Activated CD4-positive, alpha-beta memory T cell treated with anti-CD3 and anti-CD28 coated beads for 36 hours (primary cell): ENCODE measurements at regions not wholly inside any gene's neighbourhood (a gene's known extent, or its start where the extent isn't known, plus 50 kb on each side); places are given as distances from the start of the nearest gene placed in this dataset.
"Not testable (repeated sequence)": the region's sequence is repeated elsewhere in the genome, so short reads cannot be mapped to it uniquely, and the experiment has no call there.

Experiments
- CTCF ChIA-PET: fragments of 350-600 bp; sonication (Branson Sonifier 250); formaldehyde crosslinking; loops from one replicate; lab custom pipeline; 2021; ENCODE audit warnings: antibody characterized with exemption, inconsistent platforms; lab: Charles Lee
- POLR2A ChIA-PET: fragments of 350-600 bp; sonication (Branson Sonifier 250); formaldehyde crosslinking; loops from one replicate; lab custom pipeline; 2021; ENCODE audit warnings: antibody characterized with exemption; lab: Charles Lee
- DNase-seq: peaks from one replicate; pipeline ENCODE4 v3.0.0-alpha.2; 2020
- H3K27ac Mint-ChIP-seq: one replicate; pipeline ENCODE4 v1.8.0; 2021; ENCODE audit warnings: mixed read lengths
- H3K27me3 Mint-ChIP-seq: one replicate; pipeline ENCODE4 v1.8.0; 2021; ENCODE audit warnings: mixed read lengths
- H3K36me3 Mint-ChIP-seq: one replicate; pipeline ENCODE4 v1.8.0; 2021; ENCODE audit warnings: mixed read lengths
- H3K4me1 Mint-ChIP-seq: one replicate; pipeline ENCODE4 v1.8.0; 2021; ENCODE audit warnings: low read depth, mixed read lengths
- H3K4me3 Mint-ChIP-seq: one replicate; pipeline ENCODE4 v1.8.0; 2021; ENCODE audit warnings: mild to moderate bottlenecking, mixed read lengths
- H3K9me3 Mint-ChIP-seq: one replicate; pipeline ENCODE4 v1.8.0; 2021; ENCODE audit warnings: mixed read lengths
- intact Hi-C: fragments of 100-400 bp; cut with micrococcal nuclease; formaldehyde crosslinking; loops from one replicate; pipeline ENCODE4 v1.15.1; 2023

- ChIA-PET CTCF (no interaction called here), POLR2A (no interaction called here)
- peaks cover 10% of the 10 kb centered on the region for H3K9me3 Mint-ChIP-seq
- DNase-seq = no peak
- intact Hi-C loops = no loop called here
- no peaks in the 10 kb centered on the region for H3K36me3 Mint-ChIP-seq
- no peaks in the 10 kb centered on the region for H3K27me3 Mint-ChIP-seq
- no peak overlapping the region for H3K4me3 Mint-ChIP-seq
- no peak overlapping the region for H3K27ac Mint-ChIP-seq
- no peaks in the 10 kb centered on the region for H3K4me1 Mint-ChIP-seq
These were observed 161.8 kb downstream of the NAA11 start for GRCh38 chr4:79163981-79164490.

DNA sequence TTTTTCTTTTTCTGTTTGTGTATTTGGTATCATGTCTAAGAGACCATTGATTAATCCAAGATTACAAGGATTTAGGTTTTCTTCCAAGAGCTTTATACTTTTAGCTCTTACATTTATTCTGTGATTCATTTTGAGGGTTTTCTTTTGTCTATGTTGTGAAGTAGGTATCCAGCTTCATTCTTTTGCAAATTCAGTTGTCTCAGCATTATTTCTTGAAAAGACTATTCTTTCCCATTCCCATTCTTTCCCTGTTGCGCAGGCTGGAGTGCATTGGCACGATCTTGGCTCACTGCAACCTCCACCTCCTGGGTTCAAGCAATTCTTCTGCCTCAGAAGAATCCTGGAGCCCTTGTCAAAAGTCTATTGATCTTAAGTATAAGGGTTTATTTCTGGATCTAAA, 164.9 kb downstream of the NAA11 start:
- intact Hi-C loops = no loop called here
- CTCF ChIA-PET = no interaction called here

DNA sequence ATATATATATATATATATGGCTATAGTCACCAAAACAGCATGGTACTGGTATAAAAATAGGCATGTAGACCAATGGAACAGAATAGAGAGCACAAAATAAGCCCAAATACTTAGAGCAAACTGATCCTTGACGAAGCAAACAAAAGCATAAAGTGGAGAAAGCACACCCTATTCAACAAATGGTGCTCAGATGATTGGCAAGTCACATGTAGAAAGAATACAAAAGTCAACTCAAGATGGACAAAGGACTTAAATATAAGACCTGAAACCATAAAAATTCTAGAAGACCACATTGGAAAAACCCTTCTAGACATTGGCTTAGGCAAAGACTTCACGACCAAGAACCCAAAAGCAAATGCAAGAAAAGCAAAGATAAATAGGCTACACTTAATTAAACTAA, 167.2 kb downstream of the NAA11 start:
- H3K27me3 Mint-ChIP-seq, POLR2A ChIA-PET, H3K36me3 Mint-ChIP-seq, H3K4me1 Mint-ChIP-seq, CTCF ChIA-PET, H3K27ac Mint-ChIP-seq, H3K4me3 Mint-ChIP-seq, DNase-seq, intact Hi-C loops, H3K9me3 Mint-ChIP-seq: not testable (repeated sequence)

More for the DNA sequence above, 164.9 kb downstream of the NAA11 start:
- no peaks in the 10 kb centered on the region for H3K4me1 Mint-ChIP-seq
- no peaks in the 10 kb centered on the region for H3K9me3 Mint-ChIP-seq
- H3K4me3 Mint-ChIP-seq = no peak overlapping the region
- DNase-seq = no peak
- no peaks in the 10 kb centered on the region for H3K36me3 Mint-ChIP-seq
- POLR2A ChIA-PET = no interaction called here
- no peaks in the 10 kb centered on the region for H3K27me3 Mint-ChIP-seq
- H3K27ac Mint-ChIP-seq = no peak overlapping the region

GRCh38 chr4:79155336-79155735, 170.5 kb downstream of the NAA11 start:
- ChIA-PET CTCF (no interaction called here), POLR2A (no interaction called here)
- Mint-ChIP-seq H3K4me3 (no peak overlapping the region), H3K4me1 (no peaks in the 10 kb centered on the region), H3K9me3 (peaks cover 4% of the 10 kb centered on the region), H3K27ac (no peak overlapping the region), H3K27me3 (no peaks in the 10 kb centered on the region), H3K36me3 (no peaks in the 10 kb centered on the region)
- DNase-seq = no peak
- intact Hi-C loops = no loop called here

- Mint-ChIP-seq H3K36me3 (no peaks in the 10 kb centered on the region), H3K27me3 (no peaks in the 10 kb centered on the region), H3K4me1 (no peaks in the 10 kb centered on the region), H3K27ac (no peak overlapping the region), H3K9me3 (peaks cover 6% of the 10 kb centered on the region), H3K4me3 (no peak overlapping the region)
- ChIA-PET CTCF (no interaction called here), POLR2A (no interaction called here)
- intact Hi-C loops = no loop called here
- DNase-seq = no peak
These were observed 174.9 kb downstream of the NAA11 start for GRCh38 chr4:79150820-79151416.

- intact Hi-C loops = no loop called here
These were observed 177.5 kb downstream of the NAA11 start for GRCh38 chr4:79148369-79148768.

DNA sequence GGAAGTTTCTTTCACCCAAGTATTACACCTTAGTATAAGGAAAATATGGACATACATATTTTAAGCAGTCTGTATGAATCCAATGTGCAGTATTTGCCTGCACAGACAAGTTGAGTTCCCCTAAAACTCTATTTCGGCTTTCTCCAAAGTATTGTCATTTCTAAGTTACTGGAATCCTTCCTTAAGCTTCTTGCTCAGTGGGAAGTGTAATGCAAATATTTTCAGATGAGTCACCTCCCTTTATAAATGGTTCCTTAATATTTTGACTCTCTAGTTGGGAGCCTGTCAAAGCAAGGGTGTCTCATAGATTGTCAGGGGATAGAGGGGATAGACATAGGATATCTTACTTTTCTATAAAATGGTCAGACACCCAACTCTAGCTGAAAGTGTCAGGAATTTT, 178.6 kb downstream of the NAA11 start:
- no peaks in the 10 kb centered on the region for H3K27me3 Mint-ChIP-seq
- intact Hi-C loops = no loop called here
- DNase-seq = no peak
- H3K4me1 Mint-ChIP-seq = no peaks in the 10 kb centered on the region
- CTCF ChIA-PET = no interaction called here
- no peaks in the 10 kb centered on the region for H3K36me3 Mint-ChIP-seq
- H3K27ac Mint-ChIP-seq = no peak overlapping the region
- no peak overlapping the region for H3K4me3 Mint-ChIP-seq
- H3K9me3 Mint-ChIP-seq = peaks cover 6% of the 10 kb centered on the region
- POLR2A ChIA-PET = no interaction called here

More at GRCh38 chr4:79148369-79148768, 177.5 kb downstream of the NAA11 start:
- H3K27me3 Mint-ChIP-seq = no peaks in the 10 kb centered on the region
- H3K36me3 Mint-ChIP-seq = no peaks in the 10 kb centered on the region
- ChIA-PET POLR2A (no interaction called here), CTCF (no interaction called here)
- peaks cover 6% of the 10 kb centered on the region for H3K9me3 Mint-ChIP-seq
- no peak overlapping the region for H3K27ac Mint-ChIP-seq
- no peak overlapping the region for H3K4me3 Mint-ChIP-seq
- no peak for DNase-seq
- no peaks in the 10 kb centered on the region for H3K4me1 Mint-ChIP-seq

DNA sequence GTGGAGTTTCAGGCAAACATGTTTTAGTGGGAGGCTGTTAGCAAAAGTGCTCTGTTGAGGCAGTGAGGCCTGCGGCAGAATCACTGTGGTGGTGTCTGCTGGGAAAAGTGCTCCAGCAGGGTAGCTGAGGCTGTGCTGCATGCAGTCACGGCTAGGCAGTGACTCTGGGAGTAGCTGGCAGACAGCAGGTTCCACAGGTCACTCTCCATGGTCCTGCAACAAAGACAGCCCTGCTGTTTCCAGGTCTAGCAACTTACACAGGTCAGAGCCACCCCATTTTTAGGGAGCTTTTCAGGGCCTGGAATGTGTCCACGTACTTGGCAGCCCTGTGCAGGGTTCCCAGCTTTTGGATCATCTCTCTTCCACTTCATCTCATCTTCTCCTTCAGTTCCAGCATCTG, 184.3 kb downstream of the NAA11 start:
- no peak overlapping the region for H3K27ac Mint-ChIP-seq
- intact Hi-C loops = no loop called here
- CTCF ChIA-PET = no interaction called here
- no peaks in the 10 kb centered on the region for H3K27me3 Mint-ChIP-seq
- H3K36me3 Mint-ChIP-seq = no peaks in the 10 kb centered on the region
- POLR2A ChIA-PET = no interaction called here
- no peaks in the 10 kb centered on the region for H3K4me1 Mint-ChIP-seq
- no peak overlapping the region for H3K4me3 Mint-ChIP-seq
- no peak for DNase-seq
- H3K9me3 Mint-ChIP-seq = no peaks in the 10 kb centered on the region

GRCh38 chr4:79134767-79135166, 191.1 kb downstream of the NAA11 start:
- Mint-ChIP-seq H3K4me3 (no peak overlapping the region), H3K9me3 (no peaks in the 10 kb centered on the region), H3K36me3 (no peaks in the 10 kb centered on the region), H3K27me3 (no peaks in the 10 kb centered on the region), H3K4me1 (no peaks in the 10 kb centered on the region), H3K27ac (no peak overlapping the region)
- intact Hi-C loops = no loop called here
- CTCF ChIA-PET = no interaction called here
- POLR2A ChIA-PET = no interaction called here
- no peak for DNase-seq

- no peaks in the 10 kb centered on the region for H3K36me3 Mint-ChIP-seq
- H3K4me1 Mint-ChIP-seq = no peaks in the 10 kb centered on the region
- intact Hi-C loops = no loop called here
- H3K27ac Mint-ChIP-seq = no peak overlapping the region
- peaks cover 5% of the 10 kb centered on the region for H3K9me3 Mint-ChIP-seq
- POLR2A ChIA-PET = no interaction called here
- no peak overlapping the region for H3K4me3 Mint-ChIP-seq
- CTCF ChIA-PET = no interaction called here
- no peaks in the 10 kb centered on the region for H3K27me3 Mint-ChIP-seq
- no peak for DNase-seq
These were observed 193.0 kb downstream of the NAA11 start for GRCh38 chr4:79132826-79133225.

GRCh38 chr4:79121875-79122358, 182.7 kb upstream of the PAQR3 start:
- peaks cover 4% of the 10 kb centered on the region for H3K36me3 Mint-ChIP-seq
- ChIA-PET POLR2A (no interaction called here), CTCF (no interaction called here)
- no peaks in the 10 kb centered on the region for H3K27me3 Mint-ChIP-seq
- H3K27ac Mint-ChIP-seq = no peak overlapping the region
- no peaks in the 10 kb centered on the region for H3K4me1 Mint-ChIP-seq
- no peak overlapping the region for H3K4me3 Mint-ChIP-seq
- peaks cover 60% of the 10 kb centered on the region for H3K9me3 Mint-ChIP-seq
- no peak for DNase-seq
- intact Hi-C loops = no loop called here

GRCh38 chr4:79121223-79121622, 182.0 kb upstream of the PAQR3 start:
- ChIA-PET POLR2A (no interaction called here), CTCF (no interaction called here)
- intact Hi-C loops = no loop called here
- no peaks in the 10 kb centered on the region for H3K27me3 Mint-ChIP-seq
- peaks cover 4% of the 10 kb centered on the region for H3K36me3 Mint-ChIP-seq
- peaks cover 65% of the 10 kb centered on the region for H3K9me3 Mint-ChIP-seq
- H3K4me1 Mint-ChIP-seq = no peaks in the 10 kb centered on the region
- no peak for DNase-seq
- H3K27ac Mint-ChIP-seq = no peak overlapping the region
- H3K4me3 Mint-ChIP-seq = no peak overlapping the region

DNA sequence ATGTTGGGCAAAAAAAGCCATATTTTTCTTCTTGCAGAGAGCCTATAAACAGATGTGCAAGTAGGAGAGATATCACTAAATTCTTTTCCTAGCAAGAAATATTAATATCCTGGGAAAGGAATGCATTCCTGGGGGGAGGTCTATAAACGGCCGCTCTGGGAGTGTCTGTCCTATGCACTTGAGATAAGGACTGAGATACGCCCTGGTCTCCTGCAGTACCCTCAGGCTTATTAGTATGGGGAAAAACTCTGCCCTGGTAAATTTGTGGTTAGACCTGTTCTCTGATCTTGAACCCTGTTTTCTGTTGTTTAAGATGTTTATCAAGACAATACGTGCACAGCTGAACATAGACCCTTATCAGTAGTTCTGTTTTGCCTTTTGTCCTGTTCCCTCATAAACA, 177.8 kb upstream of the PAQR3 start:
- peaks cover 49% of the 10 kb centered on the region for H3K9me3 Mint-ChIP-seq
- H3K36me3 Mint-ChIP-seq, POLR2A ChIA-PET, H3K4me3 Mint-ChIP-seq, H3K27me3 Mint-ChIP-seq, CTCF ChIA-PET, H3K27ac Mint-ChIP-seq, DNase-seq, H3K4me1 Mint-ChIP-seq, intact Hi-C loops: not testable (repeated sequence)
